Panc1 (cell line): ENCODE measurements at regions not wholly inside any gene's neighbourhood (a gene's known extent, or its start where the extent isn't known, plus 50 kb on each side); places are given as distances from the start of the nearest gene placed in this dataset.

ENCODE experiments used
- ATAC-seq: fragments of 200-7000 bp; cut with Tn5 transposase; 2 replicates; pipeline ENCODE4 v1.9.1; 2020; ENCODE audit warnings: mild to moderate bottlenecking, moderate library complexity
- BruUV-seq: library from RNA; stranded (reverse); fragments of 400-500 nt; replicated peaks from 2 replicates; lab custom pipeline; 2021; lab: Mats Ljungman, UMichigan
- CTCF ChIA-PET: fragments of 300-600 bp; sonication (Branson Sonifier 250); formaldehyde crosslinking; loops from one replicate; lab custom pipeline; 2022; ENCODE audit warnings: antibody characterized with exemption; lab: Charles Lee
- POLR2A ChIA-PET: fragments of 300-600 bp; sonication (Branson Sonifier 250); formaldehyde crosslinking; loops from one replicate; lab custom pipeline; 2022; ENCODE audit warnings: antibody characterized with exemption; lab: Charles Lee
- DNase-seq: peaks from one replicate; pipeline ENCODE4 v3.0.0-alpha.2; 2010; ENCODE audit warnings: low read depth, low spot score
- H3K27ac ChIP-seq: 2 replicates; pipeline ENCODE4 v1.5.1; 2011; ENCODE audit warnings: mild to moderate bottlenecking, low read length, inconsistent platforms
- H3K27me3 ChIP-seq: fragments of 200-500 bp; sonication (Bioruptor generic); 2 replicates; pipeline ENCODE4 v1.6.0; 2014; ENCODE audit warnings: low read length, inconsistent platforms; ENCODE audit not compliant: control insufficient read depth, insufficient read depth
- H3K36me3 ChIP-seq: fragments of 200-500 bp; sonication (Bioruptor generic); 2 replicates; pipeline ENCODE4 v1.5.1; 2014; ENCODE audit warnings: inconsistent platforms, mild to moderate bottlenecking, low read length, moderate library complexity; ENCODE audit not compliant: control insufficient read depth, insufficient read depth
- H3K4me1 ChIP-seq: 2 replicates; pipeline ENCODE4 v1.5.1; 2011; ENCODE audit warnings: inconsistent platforms, mild to moderate bottlenecking, low read length, moderate library complexity; ENCODE audit not compliant: control insufficient read depth, insufficient read depth
- H3K4me3 ChIP-seq, 2 experiments: 2 replicates each; pipeline ENCODE4 v1.5.1; 2011 to 2012; ENCODE audit warnings: low read depth in 2 of 2, low read length in 2 of 2, mild to moderate bottlenecking in 2 of 2, inconsistent platforms in 1 of 2, moderate library complexity in 1 of 2
- H3K9me3 ChIP-seq: fragments of 200-500 bp; sonication (Bioruptor generic); 2 replicates; pipeline ENCODE4 v1.5.1; 2014; ENCODE audit warnings: low read depth, mild to moderate bottlenecking, inconsistent platforms, low read length, moderate library complexity; ENCODE audit not compliant: control insufficient read depth, insufficient read depth
- CTCF ChIP-seq: fragments of 450-650 bp; IDR thresholded peaks from 2 replicates; pipeline ENCODE4 v1.5.1; 2017; ENCODE audit warnings: mild to moderate bottlenecking
- POLR2AphosphoS5 ChIP-seq: IDR thresholded peaks from 2 replicates; pipeline ENCODE4 v1.6.1; 2012; ENCODE audit warnings: mild to moderate bottlenecking, low read depth, low read length, moderate library complexity
- REST ChIP-seq, 2 experiments: IDR thresholded peaks; 2 replicates each; pipeline ENCODE4 v1.6.1; 2011 to 2012; ENCODE audit warnings: low read depth in 2 of 2, control low read depth in 1 of 2, low read length in 1 of 2, mild to moderate bottlenecking in 1 of 2, moderate library complexity in 1 of 2; ENCODE audit not compliant: insufficient read depth in 1 of 2
- TCF7L2 ChIP-seq: IDR thresholded peaks from 2 replicates; pipeline ENCODE4 v1.6.1; 2011; ENCODE audit warnings: mild to moderate bottlenecking, low read depth, low read length, inconsistent platforms
- in situ Hi-C: cut with HindIII; loops from 2 replicates; pipeline ENCODE4 v1.10.0; 2016; ENCODE audit warnings: low sequenced_read_pairs, low pct_unique_long_range_greater_than_20kb
- intact Hi-C: fragments of 100-400 bp; cut with micrococcal nuclease; formaldehyde crosslinking; loops from one replicate; pipeline ENCODE4 v1.10.0; 2022; ENCODE audit not compliant: unreplicated experiment

DNA sequence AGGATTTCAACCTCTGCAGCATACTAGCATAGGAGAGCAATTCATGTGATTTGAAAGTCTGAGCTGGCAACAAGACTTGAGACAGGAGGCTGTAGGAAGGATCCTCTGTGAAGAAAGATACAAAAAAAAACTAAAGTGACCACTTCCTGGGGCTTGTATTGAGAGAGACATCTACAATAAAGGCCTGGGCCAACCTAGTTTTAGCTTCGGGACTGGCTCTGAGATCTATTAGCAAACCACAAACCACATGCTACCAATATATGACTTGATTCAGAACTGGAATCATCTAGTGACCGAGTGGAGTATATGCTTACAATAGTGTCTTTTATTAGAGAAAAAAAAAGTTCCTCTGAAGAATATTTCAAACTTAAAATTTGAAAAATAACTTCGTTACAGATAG lies 1448.9 kb upstream of the CDH6 start:
- BruUV-seq: no TSS peak
- no peaks in the 10 kb centered on the region for H3K9me3 ChIP-seq
- no peak for ATAC-seq
- intact Hi-C loops (no loop called here), in situ Hi-C loops (no loop called here)
- H3K4me3 ChIP-seq: no peak overlapping the region
- ChIA-PET POLR2A (no interaction called here), CTCF (no interaction called here)
- H3K4me1 ChIP-seq: no peaks in the 10 kb centered on the region
- H3K36me3 ChIP-seq: no peaks in the 10 kb centered on the region
- no peak overlapping the region for H3K27ac ChIP-seq
- no peak for TF ChIP-seq REST (IDR thresholded peaks at IDR 0.05; ENCODE audit: insufficient read depth in 1 of 2, low read depth in 2 of 2, low read length in 1 of 2)
- no peaks in the 10 kb centered on the region for H3K27me3 ChIP-seq
- no peak for DNase-seq

- Histone ChIP-seq H3K27ac (no peak overlapping the region), H3K4me1 (no peaks in the 10 kb centered on the region), H3K9me3 (no peaks in the 10 kb centered on the region), H3K27me3 (no peaks in the 10 kb centered on the region), H3K36me3 (no peaks in the 10 kb centered on the region), H3K4me3 (no peak overlapping the region)
- ChIA-PET CTCF (no interaction called here), POLR2A (no interaction called here)
- TF ChIP-seq TCF7L2 (no peak), CTCF (no peak), REST (IDR thresholded peaks at IDR 0.05; ENCODE audit: insufficient read depth in 1 of 2, low read depth in 2 of 2, low read length in 1 of 2) (no peak), POLR2AphosphoS5 (no peak)
- in situ Hi-C loops: no loop called here
- DNase-seq: no peak
- no TSS peak for BruUV-seq
- no peak for ATAC-seq
- intact Hi-C loops: no loop called here
These were observed 1472.5 kb upstream of the CDH6 start for GRCh38 chr5:29720954-29721353.
